IPS DF 19.7 (cell line): ENCODE measurements at regions not wholly inside any gene's neighbourhood (a gene's known extent, or its start where the extent isn't known, plus 50 kb on each side); places are given as distances from the start of the nearest gene placed in this dataset.
"Not testable (repeated sequence)": the region's sequence is repeated elsewhere in the genome, so short reads cannot be mapped to it uniquely, and the experiment has no call there.

Source experiments
- DNase-seq: peaks from one replicate; pipeline ENCODE4 v3.0.0-alpha.2; 2013; ENCODE audit warnings: low read depth, low spot score

DNA sequence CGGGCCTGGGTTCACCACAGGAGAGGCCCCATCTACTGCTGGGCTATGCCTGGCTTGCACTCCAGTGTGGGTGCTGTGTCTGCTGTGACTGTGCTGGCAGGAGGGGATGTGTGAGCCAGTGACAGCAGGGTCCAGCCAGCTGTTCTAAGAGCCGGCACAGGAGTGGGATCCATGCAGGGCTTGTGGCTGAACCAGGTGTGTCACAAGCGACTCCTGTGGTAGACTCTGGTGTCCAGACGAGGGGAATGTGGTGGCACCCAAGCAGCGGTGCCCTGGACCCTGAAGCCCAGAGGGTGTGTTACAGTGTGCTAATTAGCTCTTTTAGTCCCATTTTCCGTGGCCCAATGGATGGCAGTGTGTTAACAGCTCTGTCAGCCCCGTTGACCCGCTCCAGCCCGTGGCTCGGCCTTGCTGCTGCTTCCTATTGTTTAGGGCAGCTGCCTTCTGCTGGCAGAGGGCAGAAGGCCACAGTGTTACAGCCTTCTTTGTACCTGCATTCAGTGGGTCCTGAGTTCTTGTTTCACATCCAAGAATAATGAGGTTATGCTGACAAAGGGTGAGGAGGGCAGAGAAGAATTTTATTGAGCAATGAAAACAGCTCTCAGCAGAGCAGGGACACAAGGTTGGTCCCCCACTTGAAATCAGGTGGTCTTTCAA is 78.5 kb upstream of the RNU6-1 start:
- no peak for DNase-seq

DNA sequence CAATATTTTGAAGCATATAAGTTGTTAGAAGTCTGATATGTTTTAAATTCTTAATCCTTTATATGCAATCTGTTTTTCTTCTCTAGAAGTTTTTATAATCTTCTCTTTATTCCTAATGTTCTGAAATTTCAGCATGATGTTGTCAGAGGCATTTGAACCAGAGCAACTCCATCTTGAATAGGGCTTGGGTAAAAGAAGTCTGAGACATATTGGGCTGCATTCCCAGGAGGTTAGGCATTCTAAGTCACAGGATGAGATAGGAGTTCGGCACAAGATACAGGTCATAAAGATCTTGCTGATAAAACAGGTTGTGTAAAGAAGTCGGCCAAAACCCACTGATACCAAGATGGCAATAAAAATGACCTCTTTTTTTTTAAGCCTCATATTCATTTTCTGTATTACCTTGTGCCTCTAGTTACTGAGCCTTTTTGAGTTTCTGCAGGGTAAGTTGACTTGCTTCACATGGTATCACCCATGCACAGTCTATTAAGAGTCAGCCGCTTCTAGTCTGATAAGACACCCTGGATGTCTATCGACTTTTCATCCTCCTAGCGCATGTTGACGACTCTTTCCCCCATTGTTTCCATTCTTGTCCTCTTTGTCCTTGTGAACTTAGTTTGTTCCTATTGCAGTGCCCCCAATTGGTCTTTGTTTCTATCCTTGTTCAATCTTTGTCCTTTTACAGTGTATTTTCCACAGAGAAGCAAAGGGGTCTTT is 80.8 kb upstream of the RNU6-1 start:
- no peak for DNase-seq

DNA sequence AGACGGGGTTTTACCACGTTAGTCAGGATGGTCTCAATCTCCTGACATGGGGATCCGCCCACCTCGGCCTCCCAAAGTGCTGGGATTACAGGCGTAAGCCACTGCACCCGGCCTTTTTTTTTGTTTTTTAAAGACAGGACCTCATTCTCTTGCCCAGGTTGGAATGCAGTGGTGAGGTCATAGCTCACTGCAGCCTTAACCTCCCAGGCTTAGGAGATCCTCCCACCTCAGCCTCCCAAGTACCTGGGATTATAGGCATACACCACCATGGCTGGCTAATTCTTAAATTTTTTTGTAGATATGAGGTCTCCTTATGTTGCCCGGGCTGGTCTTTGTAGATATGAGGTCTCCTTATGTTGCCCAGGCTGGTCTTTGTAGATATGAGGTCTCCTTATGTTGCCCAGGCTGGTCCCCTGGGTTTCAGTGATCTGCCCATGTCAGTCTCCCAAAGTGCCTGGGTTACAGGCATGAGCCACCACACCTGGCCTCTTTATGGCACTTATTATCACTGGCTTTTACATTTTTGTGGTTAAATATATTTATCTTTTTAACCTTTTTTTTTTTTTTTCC is 82.3 kb upstream of the RNU6-1 start:
- no peak for DNase-seq

DNA sequence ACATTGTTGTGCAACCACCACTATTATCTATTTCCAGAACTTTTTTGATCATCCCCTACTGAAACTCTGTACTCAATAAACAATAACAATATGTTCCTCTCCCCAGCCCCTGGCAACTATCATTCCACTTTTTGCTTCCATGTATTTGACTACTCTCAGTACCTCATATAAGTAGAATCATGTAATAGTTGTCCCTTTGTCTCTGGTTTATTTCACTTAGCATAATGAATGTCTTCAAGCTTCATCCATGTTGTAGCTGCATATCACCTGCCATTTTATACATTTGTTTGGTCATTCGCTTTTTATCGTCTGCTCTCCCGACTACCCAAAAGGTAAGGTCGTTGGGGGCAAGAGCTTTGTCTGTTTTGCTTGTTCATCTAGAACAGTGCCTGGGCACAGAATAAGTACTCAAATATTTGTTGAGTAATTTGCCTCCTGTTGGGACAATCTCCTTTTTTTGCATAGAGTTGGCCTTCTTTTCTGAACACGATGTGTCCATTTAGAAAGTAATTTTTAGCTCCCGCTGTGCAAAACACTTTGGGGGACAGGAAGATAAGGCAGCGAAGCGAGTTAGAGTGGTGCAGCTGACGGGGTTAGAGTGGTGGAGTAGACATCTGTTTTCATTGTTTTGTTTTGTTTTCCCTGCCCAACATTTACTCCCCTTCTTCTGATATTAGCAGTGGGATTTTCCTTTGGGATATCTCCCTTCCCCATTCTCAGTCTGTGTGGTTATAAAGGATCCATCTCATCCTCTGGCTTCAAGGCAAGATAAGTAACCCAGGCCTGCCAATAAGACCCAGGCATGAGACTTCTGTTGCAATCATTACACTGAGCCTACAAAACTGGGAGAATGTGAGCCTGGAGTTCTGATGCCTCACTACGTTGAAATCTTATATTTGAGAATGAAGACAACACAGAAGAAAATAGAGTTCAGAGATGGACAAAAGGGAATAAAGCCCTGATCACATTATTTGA is 83.4 kb upstream of the RNU6-1 start:
- no peak for DNase-seq

DNA sequence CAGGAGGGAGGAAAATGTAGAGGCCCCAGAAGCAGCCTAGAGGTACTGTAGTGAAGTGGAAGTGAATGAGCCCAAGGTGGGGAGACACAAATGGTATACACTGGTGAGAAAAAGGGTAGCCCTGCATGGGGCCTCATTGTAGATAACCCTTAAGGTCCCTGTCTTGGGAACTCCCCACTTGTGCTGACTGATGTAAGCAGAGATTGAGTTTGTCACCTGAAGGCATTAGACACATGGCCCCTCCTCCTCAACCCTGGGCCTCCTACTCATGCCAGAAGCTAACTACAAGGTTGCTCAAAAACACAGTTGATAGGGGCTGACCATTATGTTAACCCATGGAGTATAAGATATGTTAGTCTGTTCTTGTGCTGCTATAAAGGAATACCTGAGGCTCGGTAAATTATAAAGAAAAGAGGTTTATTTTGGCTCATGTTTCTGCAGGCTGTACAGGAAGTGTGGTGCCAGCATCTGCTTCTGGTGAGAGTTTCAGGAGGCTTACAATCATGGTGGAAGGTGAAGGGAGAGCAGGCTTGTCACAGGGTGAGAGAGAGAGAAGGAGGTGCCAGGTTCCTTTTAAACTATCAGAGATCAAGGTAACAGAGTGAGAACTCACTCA is 84.6 kb upstream of the RNU6-1 start:
- no peak for DNase-seq

DNA sequence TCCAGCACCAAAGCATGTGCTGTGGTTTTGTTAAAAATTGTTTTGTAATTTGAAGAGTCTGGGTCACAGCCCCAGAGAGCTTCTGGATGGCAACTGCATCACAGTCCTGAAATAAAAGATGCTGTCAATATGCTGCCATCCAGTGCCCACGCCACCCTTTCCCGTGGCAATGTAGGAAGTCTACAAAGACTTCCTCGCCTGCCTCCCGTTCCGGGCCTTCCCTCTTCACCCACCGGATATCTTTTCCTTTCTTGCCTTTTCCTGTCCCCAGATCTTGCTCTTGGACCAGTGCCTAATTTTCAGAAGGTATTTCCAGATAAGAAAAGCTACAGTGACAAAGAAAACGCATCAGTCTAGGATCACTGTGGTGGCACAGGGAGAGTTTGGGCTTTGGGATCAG is 85.3 kb upstream of the RNU6-1 start:
- no peak for DNase-seq

DNA sequence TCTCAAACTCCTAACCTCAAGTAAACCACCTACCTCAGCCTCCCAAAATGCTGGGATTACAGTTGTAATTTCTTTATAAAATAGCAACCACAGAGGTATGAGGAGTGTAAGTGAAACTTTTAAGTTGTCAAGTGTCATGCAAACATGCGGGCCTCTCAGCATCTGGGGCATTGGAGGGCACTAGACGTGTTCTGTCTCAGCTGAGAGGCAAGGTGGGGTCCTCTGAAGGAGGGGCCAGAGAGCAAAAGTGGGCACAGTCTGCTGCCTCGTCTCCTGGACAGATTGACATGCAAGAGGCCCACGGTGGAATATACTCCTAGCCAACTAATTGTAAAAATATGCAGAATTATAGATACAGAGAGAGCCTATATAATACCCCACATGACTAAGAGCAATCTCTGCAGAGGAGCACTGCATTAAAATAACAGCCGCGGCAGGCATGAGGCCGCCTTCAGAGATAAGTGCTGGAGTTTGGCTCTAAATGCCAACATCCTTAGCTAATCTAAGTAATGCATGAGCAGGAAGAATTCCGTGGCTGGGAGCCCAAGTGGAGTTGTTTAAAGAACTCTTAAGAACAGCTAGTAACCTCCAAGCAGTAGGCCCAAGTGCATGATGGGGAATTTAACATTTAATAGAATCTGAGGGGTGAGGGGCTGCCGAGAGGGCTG is 87.8 kb upstream of the RNU6-1 start:
- DNase-seq: no peak

DNA sequence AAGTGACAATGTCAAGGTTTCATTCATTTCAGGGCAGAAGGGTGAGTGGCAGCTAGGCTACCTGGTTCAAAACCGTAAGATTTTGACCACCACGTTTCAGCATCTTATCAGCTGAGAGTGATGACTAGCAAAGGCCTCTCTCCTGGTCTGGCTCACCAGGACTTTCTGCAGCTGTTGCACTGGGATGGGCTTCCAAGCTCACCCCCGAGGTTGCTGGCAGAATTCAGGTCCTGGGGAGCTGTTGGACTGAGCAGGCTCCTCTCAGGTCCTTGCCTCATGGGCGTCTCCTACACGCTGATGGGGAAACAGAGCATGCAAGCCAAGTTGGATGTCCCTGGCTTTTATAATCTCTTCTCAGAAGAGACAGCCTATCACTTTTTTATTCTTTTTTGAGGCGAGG is 88.8 kb upstream of the RNU6-1 start:
- no peak for DNase-seq

DNA sequence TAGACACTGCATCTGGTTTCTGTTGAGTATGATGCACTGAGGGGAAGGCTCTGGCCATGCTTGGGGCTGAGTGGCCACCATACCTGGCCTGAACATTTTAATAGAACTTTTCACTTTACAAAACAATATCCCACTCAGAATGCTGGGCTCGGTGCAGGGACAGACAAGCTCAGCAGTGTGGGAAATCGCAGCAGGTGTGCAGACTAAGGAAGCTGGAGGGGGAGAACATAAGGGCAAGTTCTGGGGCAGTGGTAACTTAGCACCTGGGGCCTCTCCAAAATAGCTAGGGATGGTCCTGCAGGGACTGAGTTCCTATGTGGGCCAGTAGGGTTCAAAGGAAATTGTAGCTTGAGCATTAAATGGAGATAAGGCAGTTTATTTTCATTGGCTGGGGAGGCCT is 90.9 kb upstream of the RNU6-1 start:
- DNase-seq: no peak

DNA sequence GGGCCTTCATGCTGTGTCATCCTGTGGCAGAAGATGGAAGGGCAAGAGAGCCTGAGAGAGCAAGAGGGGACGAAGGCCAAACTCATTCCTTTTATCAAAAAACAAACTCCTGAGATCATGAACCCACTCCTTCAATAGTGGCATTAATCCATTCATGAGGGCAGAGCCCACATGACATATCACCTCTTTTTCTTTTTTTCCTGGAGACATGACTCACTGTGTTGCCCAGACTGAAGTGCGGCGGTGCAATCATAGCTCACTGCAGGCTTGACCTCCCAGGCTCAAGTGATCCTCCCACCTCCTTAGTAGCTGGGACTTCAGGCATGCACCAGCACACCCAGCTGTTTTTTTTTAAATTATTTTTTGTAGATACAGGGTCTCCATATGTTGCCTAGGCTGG is 92.0 kb upstream of the RNU6-1 start:
- no peak for DNase-seq

DNA sequence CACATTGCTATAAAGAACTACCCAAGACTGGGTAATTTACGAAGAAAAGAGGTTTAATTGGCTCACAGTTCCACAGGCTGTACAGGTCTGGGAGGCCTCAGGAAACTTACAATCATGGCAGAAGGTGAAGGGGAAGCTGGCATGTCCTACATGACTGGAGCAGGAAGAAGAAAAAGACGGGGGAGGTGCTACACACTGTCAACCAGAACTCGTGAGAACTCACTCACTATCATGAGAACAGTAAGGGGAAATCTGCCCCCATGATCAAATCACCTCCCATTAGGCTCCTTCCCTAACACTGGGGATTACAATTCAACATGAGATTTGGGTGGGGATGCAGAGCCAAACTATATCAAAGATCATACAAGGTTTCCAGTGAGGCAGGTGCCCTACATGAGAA is 94.3 kb upstream of the RNU6-1 start:
- not testable (repeated sequence) for DNase-seq

DNA sequence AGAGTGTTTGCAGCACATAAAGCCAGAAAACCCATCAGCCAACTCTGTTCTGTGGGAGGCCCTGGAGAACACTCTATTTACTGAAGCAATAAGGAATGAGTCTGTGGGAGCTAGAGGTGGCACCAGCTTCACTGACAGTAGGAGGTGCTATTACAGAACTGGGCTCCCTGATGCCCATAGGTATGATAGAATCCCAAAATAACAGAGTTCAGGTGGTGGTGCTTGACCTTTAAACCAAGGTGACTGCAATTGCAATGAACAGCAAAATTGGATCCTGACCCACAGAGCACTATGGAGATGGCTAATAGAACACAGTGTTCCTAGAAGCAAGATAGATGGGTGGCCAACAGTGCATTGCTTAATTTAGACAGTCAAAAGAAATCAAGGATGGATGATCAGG is 95.4 kb upstream of the RNU6-1 start:
- DNase-seq: no peak

DNA sequence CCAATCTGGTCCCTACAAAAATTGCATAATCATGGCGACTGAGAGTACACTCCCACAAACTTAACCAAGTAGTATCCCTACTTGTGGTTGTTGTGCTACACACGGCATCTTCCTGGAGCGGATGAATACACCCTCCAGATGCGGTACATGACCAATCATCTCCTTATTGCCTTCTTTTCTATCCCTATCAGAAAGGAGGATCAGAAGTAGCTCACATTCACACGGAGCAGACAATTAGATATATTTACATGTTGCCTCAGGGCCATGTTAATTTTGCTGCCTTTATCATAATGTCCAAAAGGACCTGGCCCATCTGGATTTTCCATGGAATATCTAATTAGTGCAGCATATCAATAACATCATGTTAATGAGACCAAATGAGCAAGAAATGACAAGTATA is 96.4 kb upstream of the RNU6-1 start:
- DNase-seq: no peak

DNA sequence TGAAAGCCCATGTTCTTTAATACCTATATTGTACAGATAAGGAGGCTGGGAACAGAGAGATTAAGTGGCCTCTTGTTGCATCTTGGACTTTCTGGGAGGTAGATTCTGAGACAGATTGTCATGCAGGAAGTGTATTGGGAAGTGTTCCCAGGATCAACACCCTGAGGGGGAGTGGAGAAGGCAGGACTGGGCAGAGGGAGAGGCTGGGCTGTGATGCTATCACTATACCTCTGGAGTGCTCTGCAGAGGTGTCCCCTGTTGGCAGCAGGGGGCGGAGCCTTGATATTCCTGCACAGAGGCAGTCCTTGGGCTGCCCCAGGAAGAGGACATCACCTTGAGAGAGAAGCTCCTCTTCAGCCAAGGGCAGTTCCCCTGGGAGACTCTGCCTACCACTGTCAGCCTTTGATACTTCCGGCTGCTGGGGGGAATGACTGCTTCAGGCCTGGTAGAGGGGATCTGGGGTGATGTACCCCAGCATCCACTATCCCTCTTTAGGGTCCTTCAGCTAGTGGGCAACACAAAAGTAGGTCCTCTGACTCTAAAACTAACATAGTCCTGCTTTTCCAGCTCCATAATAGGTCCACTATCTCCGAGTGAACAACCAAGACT is 97.4 kb upstream of the RNU6-1 start:
- DNase-seq: no peak

DNA sequence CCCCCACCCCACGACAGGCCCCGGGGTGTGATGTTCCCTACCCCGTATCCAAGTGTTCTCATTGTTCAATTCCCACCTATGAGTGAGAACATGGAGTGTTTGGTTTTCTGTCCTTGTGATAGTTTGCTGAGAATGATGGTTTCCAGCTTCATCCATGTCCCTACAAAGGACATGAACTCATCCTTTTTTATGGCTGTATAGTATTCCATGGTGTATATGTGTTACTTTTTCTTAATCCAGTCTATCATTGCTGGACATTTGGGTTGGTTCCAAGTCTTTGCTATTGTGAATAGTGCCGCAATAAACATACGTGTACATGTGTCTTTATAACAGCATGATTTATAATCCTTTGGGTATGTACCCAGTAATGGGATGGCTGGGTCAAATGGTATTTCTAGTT is 99.3 kb upstream of the RNU6-1 start:
- DNase-seq: not testable (repeated sequence)

DNA sequence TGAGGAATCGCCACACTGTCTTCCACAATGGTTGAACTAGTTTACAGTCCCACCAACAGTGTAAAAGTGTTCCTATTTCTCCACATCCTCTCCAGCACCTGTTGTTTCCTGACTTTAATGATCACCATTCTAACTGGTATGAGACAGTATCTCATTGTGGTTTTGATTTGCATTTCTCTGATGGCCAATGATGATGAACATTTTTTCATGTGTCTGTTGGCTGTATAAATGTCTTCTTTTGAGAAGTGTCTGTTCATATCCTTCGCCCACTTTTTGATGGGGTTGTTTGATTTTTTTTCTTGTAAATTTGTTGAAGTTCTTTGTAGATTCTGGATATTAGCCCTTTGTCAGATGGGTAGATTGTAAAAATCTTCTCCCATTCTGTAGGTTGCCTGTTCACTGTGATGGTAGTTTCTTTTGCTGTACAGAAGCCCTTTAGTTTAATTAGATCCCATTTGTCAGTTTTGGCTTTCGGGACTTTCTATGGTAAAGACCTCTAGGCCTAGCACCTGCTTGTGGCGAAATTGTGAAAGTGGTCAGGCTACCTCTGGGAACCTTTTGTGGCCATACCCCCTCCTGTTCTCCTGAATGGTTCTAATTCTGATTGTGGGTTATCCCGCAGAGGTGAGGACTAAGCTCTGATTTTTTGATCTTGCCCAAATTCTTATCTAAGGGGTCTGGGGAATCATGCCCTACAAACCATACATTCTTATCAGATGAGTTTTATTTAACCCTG is 99.9 kb upstream of the RNU6-1 start:
- not testable (repeated sequence) for DNase-seq

DNA sequence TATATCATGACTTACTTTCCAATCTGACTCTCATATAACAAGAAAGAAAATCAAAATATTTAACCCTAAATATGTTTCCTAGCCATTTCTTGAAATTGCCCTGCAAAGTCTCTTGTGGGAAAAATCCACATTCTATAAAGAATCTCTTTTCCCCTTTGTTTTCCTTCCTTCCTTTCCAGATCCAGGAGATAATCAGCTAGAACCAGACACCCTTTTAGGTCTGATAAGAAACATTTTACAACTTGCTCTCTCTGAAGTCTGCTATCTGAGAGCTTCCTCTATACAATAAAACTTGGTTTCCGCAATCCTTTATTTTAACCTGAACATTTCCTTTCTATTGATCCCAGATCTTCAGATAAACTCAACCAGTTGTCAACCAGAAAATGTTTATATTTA is 100.5 kb upstream of the RNU6-1 start:
- DNase-seq: no peak

DNA sequence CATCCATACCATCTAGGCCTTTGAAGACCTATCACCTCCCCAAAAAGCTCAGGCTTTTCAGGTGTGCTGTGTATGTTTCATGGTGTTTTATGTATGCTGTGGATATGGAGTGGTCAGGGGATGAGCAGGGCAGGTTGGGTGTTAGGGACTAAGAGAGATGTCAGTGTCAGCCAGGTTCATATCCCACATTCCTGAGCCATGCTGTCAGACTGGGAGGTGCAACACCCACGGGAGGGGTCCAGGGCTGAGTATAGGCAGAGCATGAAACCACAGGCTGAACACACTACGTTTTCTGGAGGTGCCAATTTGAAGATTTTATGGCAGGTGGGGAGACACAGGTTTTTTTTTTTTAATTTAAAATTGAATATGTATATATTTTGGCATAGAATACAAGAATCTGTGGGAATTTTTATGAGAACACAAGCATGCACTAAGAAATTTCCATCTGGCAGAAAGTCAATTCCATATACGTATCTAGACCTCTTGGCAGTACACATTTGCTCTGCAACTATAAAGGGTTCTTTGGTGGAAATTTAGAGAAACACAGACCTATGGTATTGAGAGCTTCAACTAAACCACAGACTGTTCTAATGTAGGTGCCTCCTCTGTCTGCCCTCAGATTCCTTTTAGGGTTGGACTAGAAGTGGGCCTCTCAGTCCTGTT is 101.9 kb upstream of the RNU6-1 start:
- no peak for DNase-seq

DNA sequence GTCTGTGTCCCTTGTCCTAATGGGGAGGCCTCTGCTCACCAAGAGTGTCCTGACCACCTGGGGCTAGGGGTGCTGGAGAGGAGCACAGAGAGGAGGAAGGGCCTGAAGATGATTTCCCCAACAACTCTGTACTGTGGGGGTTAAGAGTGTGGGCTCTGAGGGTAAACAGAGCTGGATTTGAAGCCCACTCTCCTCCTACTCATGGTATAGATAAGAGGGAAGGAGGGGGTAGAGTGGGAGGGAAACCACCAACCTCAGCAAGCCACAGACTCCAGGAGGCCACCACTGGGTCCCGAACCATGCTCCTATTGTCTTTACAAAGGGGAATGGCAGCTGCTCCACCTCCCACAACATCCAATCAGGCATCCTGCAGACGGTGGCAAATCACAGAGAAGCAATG is 103.6 kb upstream of the RNU6-1 start:
- no peak for DNase-seq
